ENCODE measurements at regions not wholly inside any gene's neighbourhood (a gene's known extent, or its start where the extent isn't known, plus 50 kb on each side); places are given as distances from the start of the nearest gene placed in this dataset.
"Not testable (repeated sequence)": the region's sequence is repeated elsewhere in the genome, so short reads cannot be mapped to it uniquely, and the experiment has no call there.

DNA sequence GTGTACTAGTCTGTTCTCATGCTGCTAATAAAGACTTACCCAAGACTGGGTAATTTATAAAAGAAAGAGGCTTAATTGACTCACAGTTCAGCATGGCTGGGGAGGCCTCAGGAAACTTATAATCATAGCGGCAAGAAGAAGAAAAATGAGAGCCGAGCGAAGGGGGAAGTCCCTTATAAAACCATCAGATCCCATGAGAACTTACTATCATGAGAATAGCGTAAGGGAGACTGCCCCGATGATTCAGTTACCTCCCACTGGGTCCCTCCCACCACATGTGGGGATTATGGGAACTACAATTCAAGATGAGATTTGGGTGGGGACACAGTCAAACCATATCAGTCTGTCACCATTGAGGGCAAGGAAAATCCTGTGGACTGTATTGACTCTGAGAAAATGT lies 121.8 kb upstream of the ATXN3L start:
- TF ChIP-seq, protein P1, sequence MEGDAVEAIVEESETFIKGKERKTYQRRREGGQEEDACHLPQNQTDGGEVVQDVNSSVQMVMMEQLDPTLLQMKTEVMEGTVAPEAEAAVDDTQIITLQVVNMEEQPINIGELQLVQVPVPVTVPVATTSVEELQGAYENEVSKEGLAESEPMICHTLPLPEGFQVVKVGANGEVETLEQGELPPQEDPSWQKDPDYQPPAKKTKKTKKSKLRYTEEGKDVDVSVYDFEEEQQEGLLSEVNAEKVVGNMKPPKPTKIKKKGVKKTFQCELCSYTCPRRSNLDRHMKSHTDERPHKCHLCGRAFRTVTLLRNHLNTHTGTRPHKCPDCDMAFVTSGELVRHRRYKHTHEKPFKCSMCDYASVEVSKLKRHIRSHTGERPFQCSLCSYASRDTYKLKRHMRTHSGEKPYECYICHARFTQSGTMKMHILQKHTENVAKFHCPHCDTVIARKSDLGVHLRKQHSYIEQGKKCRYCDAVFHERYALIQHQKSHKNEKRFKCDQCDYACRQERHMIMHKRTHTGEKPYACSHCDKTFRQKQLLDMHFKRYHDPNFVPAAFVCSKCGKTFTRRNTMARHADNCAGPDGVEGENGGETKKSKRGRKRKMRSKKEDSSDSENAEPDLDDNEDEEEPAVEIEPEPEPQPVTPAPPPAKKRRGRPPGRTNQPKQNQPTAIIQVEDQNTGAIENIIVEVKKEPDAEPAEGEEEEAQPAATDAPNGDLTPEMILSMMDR (IDR thresholded peaks at IDR 0.05), result not testable (repeated sequence)
- TF ChIP-seq ZFX (IDR thresholded peaks at IDR 0.05; ENCODE audit: borderline replicate concordance), result not testable (repeated sequence)
